ENCODE measurements at regions not wholly inside any gene's neighbourhood (a gene's known extent, or its start where the extent isn't known, plus 50 kb on each side); places are given as distances from the start of the nearest gene placed in this dataset.

DNA sequence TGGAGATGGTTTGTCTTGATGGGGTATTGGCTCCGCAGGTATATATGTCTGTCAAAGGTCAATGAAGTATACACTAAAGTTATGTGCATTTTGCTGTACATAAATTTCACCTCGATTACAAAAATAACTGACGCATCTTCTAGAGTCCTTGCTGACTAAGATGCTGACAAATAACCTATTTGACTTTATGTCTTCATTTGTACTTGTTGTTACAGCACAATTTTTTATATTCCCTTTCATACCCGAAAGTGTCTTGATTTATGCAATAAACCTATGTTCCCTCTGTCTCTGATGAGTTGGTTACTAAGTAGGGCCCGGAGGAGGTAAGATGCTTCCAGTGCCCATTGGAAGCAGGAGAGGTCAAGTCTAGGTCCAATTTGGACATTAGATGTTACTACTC lies 93.5 kb downstream of the COPS8 start:
- no peaks in the 10 kb centered on the region for H3K4me1 Mint-ChIP-seq (ENCODE audit: unreplicated experiment)

DNA sequence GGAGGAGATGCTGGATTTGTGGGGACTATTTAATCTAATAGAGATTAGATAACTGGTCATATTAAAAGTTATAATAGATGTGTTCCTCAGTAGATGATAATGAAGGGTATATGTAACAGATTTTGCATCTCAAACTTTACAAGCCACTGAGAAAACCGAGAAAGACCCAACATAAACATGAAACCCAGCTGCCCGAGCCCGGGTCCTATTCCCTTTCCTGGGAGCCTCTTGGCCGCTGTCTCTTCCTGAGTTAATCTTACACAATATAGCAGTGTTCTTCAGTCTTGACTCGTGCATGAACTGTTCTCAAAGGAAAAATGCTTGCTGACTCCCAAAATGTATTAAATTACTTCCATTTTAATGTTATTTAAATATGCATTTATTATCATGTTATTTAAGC lies 94.5 kb downstream of the COPS8 start:
- Mint-ChIP-seq H3K27ac (ENCODE audit: unreplicated experiment) (no peak overlapping the region), H3K36me3 (ENCODE audit: low read depth, unreplicated experiment) (no peaks in the 10 kb centered on the region), H3K9me3 (ENCODE audit: unreplicated experiment) (no peaks in the 10 kb centered on the region)

More for the DNA sequence above, 93.5 kb downstream of the COPS8 start:
- Mint-ChIP-seq H3K27me3 (ENCODE audit: unreplicated experiment) (peaks cover 2% of the 10 kb centered on the region), H3K27ac (ENCODE audit: unreplicated experiment) (no peak overlapping the region), H3K4me3 (ENCODE audit: unreplicated experiment) (no peak overlapping the region), H3K9me3 (ENCODE audit: unreplicated experiment) (no peaks in the 10 kb centered on the region), H3K36me3 (ENCODE audit: low read depth, unreplicated experiment) (no peaks in the 10 kb centered on the region)
- no peak for DNase-seq (ENCODE audit: low spot score)
- TF ChIP-seq, protein P1, sequence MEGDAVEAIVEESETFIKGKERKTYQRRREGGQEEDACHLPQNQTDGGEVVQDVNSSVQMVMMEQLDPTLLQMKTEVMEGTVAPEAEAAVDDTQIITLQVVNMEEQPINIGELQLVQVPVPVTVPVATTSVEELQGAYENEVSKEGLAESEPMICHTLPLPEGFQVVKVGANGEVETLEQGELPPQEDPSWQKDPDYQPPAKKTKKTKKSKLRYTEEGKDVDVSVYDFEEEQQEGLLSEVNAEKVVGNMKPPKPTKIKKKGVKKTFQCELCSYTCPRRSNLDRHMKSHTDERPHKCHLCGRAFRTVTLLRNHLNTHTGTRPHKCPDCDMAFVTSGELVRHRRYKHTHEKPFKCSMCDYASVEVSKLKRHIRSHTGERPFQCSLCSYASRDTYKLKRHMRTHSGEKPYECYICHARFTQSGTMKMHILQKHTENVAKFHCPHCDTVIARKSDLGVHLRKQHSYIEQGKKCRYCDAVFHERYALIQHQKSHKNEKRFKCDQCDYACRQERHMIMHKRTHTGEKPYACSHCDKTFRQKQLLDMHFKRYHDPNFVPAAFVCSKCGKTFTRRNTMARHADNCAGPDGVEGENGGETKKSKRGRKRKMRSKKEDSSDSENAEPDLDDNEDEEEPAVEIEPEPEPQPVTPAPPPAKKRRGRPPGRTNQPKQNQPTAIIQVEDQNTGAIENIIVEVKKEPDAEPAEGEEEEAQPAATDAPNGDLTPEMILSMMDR (IDR thresholded peaks at IDR 0.05; ENCODE audit: unreplicated experiment), result no peak

DNA sequence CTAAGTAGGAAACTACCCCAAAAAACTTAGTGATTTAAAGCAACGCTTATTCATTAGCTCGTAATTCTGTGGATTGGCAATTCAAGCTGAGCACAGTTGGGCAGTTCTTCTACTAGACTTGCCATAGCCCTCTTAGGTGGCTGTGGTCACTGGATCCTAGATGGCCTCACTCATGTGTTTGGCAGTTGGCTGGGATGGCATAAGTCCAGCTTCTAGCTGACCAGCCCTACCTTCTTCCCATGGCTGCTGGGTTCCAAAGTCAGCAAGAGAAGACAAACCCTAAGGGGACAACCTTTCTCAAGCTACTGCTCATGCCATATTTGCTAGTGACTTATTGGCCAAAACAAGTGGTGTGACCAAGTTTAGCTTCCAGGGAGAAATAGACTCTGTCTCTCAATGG lies 95.3 kb downstream of the COPS8 start:
- peaks cover 2% of the 10 kb centered on the region for H3K27me3 Mint-ChIP-seq (ENCODE audit: unreplicated experiment)
- peaks cover 17% of the 10 kb centered on the region for H3K4me1 Mint-ChIP-seq (ENCODE audit: unreplicated experiment)
- TF ChIP-seq, protein P1 (IDR thresholded peaks at IDR 0.05; ENCODE audit: unreplicated experiment), result no peak
- no peaks in the 10 kb centered on the region for H3K9me3 Mint-ChIP-seq (ENCODE audit: unreplicated experiment)
- H3K36me3 Mint-ChIP-seq (ENCODE audit: low read depth, unreplicated experiment), result no peaks in the 10 kb centered on the region
- DNase-seq (ENCODE audit: low spot score), result no peak
- H3K27ac Mint-ChIP-seq (ENCODE audit: unreplicated experiment), result no peak overlapping the region
- H3K4me3 Mint-ChIP-seq (ENCODE audit: unreplicated experiment), result no peak overlapping the region

More for the DNA sequence above, 94.5 kb downstream of the COPS8 start:
- no peak for DNase-seq (ENCODE audit: low spot score)
- H3K27me3 Mint-ChIP-seq (ENCODE audit: unreplicated experiment), result peaks cover 2% of the 10 kb centered on the region
- peaks cover 9% of the 10 kb centered on the region for H3K4me1 Mint-ChIP-seq (ENCODE audit: unreplicated experiment)
- TF ChIP-seq, protein P1 (IDR thresholded peaks at IDR 0.05; ENCODE audit: unreplicated experiment), result no peak
- no peak overlapping the region for H3K4me3 Mint-ChIP-seq (ENCODE audit: unreplicated experiment)

DNA sequence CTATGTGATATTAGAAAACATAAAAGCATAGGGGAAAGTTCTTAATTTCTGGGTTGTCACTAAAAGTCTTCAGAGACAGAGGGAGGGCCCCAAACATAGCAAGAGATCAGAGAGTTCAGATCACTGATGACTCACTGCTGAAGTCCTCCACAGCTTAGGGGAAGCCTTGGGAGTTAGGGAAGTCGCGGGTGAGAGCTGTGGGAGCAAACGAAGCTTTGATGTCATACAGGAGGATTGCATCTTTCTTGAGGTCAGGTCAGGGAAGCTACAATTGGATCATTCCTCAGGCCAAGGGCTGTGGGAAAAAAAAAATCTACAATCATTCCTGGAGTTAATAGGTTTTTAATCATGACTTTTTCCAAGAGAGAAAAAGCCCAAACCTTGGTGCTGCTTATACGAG lies 96.2 kb downstream of the COPS8 start:
- TF ChIP-seq, protein P1 (IDR thresholded peaks at IDR 0.05; ENCODE audit: unreplicated experiment), result no peak
- H3K9me3 Mint-ChIP-seq (ENCODE audit: unreplicated experiment), result no peaks in the 10 kb centered on the region
- no peak for DNase-seq (ENCODE audit: low spot score)
- peaks cover 19% of the 10 kb centered on the region for H3K4me1 Mint-ChIP-seq (ENCODE audit: unreplicated experiment)
- no peak overlapping the region for H3K27ac Mint-ChIP-seq (ENCODE audit: unreplicated experiment)
- H3K4me3 Mint-ChIP-seq (ENCODE audit: unreplicated experiment), result no peak overlapping the region
- no peaks in the 10 kb centered on the region for H3K36me3 Mint-ChIP-seq (ENCODE audit: low read depth, unreplicated experiment)
- H3K27me3 Mint-ChIP-seq (ENCODE audit: unreplicated experiment), result peaks cover 2% of the 10 kb centered on the region

DNA sequence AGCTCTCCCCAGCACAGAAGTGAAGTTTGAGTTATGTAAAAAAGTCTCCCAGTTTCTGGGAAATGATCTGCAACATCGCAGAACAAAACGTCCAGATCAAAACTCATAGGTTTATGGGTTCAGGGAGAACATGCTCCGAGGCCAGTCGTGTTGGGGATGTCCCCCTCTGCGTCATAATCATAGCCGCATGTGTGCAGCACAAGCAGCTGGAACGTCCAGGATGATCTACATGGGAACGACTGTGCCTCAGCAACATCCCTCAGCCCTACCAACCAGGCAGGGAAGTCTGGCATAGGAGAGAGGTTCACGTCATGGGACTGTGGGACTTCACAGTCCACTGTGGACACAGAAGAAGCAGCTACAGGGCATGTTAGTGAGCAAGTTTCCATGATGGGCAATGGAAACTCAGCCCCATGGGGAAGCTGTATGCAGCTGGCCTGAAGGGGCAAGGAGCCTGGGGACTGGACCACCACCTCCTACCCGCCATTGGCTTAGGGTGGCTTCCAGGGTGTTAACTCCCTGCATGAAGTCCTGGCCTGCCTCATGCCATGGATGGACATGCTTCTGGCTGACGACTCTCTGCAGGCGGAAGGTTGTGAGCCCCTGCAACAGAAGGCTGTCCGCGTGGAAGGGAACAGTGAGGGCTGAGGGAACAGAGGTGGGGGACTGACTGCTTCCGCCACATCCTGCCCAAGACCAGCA lies 96.9 kb downstream of the COPS8 start:
- no peaks in the 10 kb centered on the region for H3K36me3 Mint-ChIP-seq (ENCODE audit: low read depth, unreplicated experiment)
- DNase-seq (ENCODE audit: low spot score), result no peak
- H3K4me3 Mint-ChIP-seq (ENCODE audit: unreplicated experiment), result no peak overlapping the region
- H3K4me1 Mint-ChIP-seq (ENCODE audit: unreplicated experiment), result peaks cover 19% of the 10 kb centered on the region
- TF ChIP-seq, protein P1 (IDR thresholded peaks at IDR 0.05; ENCODE audit: unreplicated experiment), result no peak
- H3K27me3 Mint-ChIP-seq (ENCODE audit: unreplicated experiment), result peaks cover 2% of the 10 kb centered on the region
- H3K27ac Mint-ChIP-seq (ENCODE audit: unreplicated experiment), result no peak overlapping the region
- no peaks in the 10 kb centered on the region for H3K9me3 Mint-ChIP-seq (ENCODE audit: unreplicated experiment)

Measured in endothelial cell (in vitro differentiated cells).